ENCODE measurements at regions not wholly inside any gene's neighbourhood (a gene's known extent, or its start where the extent isn't known, plus 50 kb on each side); places are given as distances from the start of the nearest gene placed in this dataset.

- H3K9me3 ChIP-seq (ENCODE audit: control insufficient read depth, insufficient read depth, low read length), result no peaks in the 10 kb centered on the region
- H3K9ac ChIP-seq (ENCODE audit: low read depth, low read length), result no peak overlapping the region
- no peaks in the 10 kb centered on the region for H3K4me1 ChIP-seq (ENCODE audit: control insufficient read depth, insufficient read depth, low read length)
- no peak overlapping the region for H3K4me3 ChIP-seq (ENCODE audit: low read depth, low read length)
- no peaks in the 10 kb centered on the region for H3K27me3 ChIP-seq (ENCODE audit: control insufficient read depth, insufficient read depth, low read length)
- H3K36me3 ChIP-seq (ENCODE audit: control insufficient read depth, insufficient read depth, low read length), result no peaks in the 10 kb centered on the region
Measured at GRCh38 chr11:116283300-116283699, 489.5 kb downstream of the BUD13 start.

DNA sequence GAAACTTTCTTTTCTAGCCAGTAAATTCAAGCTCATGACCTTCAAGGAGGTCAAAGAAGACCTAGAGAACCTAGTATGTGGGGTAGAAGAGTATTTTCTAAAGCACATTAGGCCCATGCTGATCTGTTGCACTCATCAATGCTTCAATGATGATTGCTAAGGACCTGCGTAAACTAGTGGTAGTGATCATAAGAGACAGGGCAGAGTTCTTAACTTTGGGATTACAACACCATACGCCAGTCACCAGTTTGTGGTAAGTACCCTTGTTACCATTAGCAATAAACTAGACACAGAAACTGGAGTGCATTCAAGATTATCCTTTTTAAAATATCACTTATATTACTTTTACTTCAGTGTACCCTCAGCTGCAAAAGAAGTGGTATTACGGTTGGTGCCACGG lies 490.3 kb downstream of the BUD13 start:
- Histone ChIP-seq H3K27me3 (ENCODE audit: control insufficient read depth, insufficient read depth, low read length) (no peaks in the 10 kb centered on the region), H3K9ac (ENCODE audit: low read depth, low read length) (no peak overlapping the region), H3K4me1 (ENCODE audit: control insufficient read depth, insufficient read depth, low read length) (no peaks in the 10 kb centered on the region), H3K4me3 (ENCODE audit: low read depth, low read length) (no peak overlapping the region), H3K9me3 (ENCODE audit: control insufficient read depth, insufficient read depth, low read length) (no peaks in the 10 kb centered on the region), H3K36me3 (ENCODE audit: control insufficient read depth, insufficient read depth, low read length) (no peaks in the 10 kb centered on the region)

DNA sequence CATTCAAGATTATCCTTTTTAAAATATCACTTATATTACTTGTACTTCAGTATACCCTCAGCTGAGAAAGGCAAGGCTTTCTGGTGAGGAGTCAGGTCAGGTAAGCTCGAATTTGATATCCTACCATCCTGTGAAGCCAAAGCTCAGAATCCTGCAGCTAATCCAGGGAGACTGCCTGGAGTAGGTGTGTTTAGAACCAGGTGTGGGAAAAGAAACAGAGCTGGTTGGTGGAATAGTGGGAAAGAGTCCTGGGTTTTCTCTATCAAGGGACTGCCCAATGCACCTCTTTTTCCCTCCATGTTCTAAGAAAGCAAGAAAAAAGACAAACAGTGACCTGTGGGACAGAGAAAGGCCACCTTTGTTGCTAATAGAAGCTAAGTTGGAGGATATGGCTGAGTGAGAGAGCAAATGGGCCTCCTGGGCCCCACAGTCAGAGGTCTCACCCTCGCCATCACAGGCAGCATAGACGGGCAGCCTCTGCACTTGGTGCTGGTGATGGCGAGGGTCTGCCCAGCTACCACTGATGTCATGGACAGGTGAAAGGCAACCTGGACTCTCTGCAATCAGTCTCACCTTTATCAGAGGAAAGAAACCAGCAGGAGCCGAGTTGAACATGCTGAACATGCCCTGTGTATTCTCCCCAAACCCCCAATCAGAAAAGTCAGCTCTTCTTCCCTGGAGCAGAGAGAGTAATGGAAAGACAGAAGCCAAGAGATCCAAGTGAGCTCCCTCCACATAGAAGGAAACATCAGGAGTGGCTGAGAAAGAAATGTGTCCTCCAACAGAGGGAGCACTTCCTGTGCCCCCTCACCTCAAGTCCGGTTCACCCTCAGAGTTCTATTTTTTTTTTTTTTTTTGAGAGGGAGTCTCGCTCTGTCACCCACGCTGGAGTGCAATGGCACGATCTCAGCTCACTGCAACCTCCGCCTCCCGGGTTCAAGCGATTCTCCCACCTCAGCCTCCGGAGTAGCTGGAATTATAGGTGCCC lies 491.3 kb downstream of the BUD13 start:
- no peaks in the 10 kb centered on the region for H3K36me3 ChIP-seq (ENCODE audit: control insufficient read depth, insufficient read depth, low read length)
- H3K4me3 ChIP-seq (ENCODE audit: low read depth, low read length), result no peak overlapping the region
- H3K9me3 ChIP-seq (ENCODE audit: control insufficient read depth, insufficient read depth, low read length), result no peaks in the 10 kb centered on the region
- no peaks in the 10 kb centered on the region for H3K4me1 ChIP-seq (ENCODE audit: control insufficient read depth, insufficient read depth, low read length)
- no peak overlapping the region for H3K9ac ChIP-seq (ENCODE audit: low read depth, low read length)
- no peaks in the 10 kb centered on the region for H3K27me3 ChIP-seq (ENCODE audit: control insufficient read depth, insufficient read depth, low read length)

- H3K4me1 ChIP-seq (ENCODE audit: control insufficient read depth, insufficient read depth, low read length), result no peaks in the 10 kb centered on the region
- no peak overlapping the region for H3K4me3 ChIP-seq (ENCODE audit: low read depth, low read length)
- H3K27me3 ChIP-seq (ENCODE audit: control insufficient read depth, insufficient read depth, low read length), result peaks cover 2% of the 10 kb centered on the region
- H3K9me3 ChIP-seq (ENCODE audit: control insufficient read depth, insufficient read depth, low read length), result no peaks in the 10 kb centered on the region
- H3K36me3 ChIP-seq (ENCODE audit: control insufficient read depth, insufficient read depth, low read length), result no peaks in the 10 kb centered on the region
- no peak overlapping the region for H3K9ac ChIP-seq (ENCODE audit: low read depth, low read length)
Measured at GRCh38 chr11:116279511-116279910, 493.3 kb downstream of the BUD13 start.

- Histone ChIP-seq H3K4me3 (ENCODE audit: low read depth, low read length) (no peak overlapping the region), H3K36me3 (ENCODE audit: control insufficient read depth, insufficient read depth, low read length) (no peaks in the 10 kb centered on the region), H3K4me1 (ENCODE audit: control insufficient read depth, insufficient read depth, low read length) (no peaks in the 10 kb centered on the region), H3K27me3 (ENCODE audit: control insufficient read depth, insufficient read depth, low read length) (peaks cover 2% of the 10 kb centered on the region), H3K9me3 (ENCODE audit: control insufficient read depth, insufficient read depth, low read length) (no peaks in the 10 kb centered on the region), H3K9ac (ENCODE audit: low read depth, low read length) (no peak overlapping the region)
Measured at GRCh38 chr11:116278076-116278475, 494.7 kb downstream of the BUD13 start.

DNA sequence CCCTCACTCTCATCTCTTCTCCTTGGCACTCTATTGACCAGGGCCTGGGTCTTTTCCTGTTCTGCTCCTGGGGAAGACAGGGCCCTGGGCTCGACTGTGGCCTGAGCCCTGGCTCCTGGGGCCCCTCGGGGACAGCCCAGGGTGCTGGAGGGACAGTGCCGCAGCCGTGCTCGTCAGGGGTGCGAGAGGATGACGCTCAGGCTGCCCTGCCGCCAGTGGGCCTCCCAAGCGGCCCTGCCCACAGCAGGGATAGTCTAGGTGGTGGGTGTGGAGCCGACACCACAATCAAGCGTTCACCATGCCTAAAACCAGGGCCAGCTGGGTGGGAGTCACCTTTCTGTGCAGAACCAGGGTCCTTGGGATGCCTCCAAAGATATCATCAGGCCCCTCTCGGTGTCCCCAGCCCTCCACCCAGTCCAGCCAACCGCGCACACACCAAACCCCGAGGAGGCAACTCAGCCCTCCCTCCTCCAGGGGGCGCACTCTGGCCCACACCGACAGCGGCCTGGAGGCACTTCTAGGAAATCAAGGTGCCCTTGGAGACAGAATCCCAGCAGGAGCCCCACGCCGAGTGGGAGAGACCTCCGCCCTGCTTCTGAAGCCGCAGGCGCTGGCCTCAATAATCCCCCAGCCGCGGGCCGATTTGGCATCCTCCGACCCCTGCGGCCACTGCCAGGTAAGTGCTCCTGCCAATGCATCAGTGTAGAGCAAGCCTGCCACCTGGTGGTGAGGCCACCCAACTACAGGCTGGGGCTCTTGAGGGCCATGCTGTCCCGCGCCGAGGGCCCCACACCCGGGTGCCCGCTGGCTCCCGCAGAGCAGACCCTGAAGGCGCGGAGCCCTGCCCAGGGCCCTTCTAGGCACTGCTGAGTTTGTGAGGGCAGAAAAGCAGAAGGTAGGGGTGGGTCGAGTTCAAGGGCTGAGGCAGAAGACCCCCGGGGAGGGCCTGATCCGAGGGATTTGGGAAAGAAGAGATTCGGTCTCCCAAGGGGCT lies 496.4 kb downstream of the BUD13 start:
- Histone ChIP-seq H3K27me3 (ENCODE audit: control insufficient read depth, insufficient read depth, low read length) (peaks cover 2% of the 10 kb centered on the region), H3K9me3 (ENCODE audit: control insufficient read depth, insufficient read depth, low read length) (no peaks in the 10 kb centered on the region), H3K4me3 (ENCODE audit: low read depth, low read length) (peak overlapping the region; percentile 70), H3K9ac (ENCODE audit: low read depth, low read length) (peak overlapping the region; percentile 60), H3K4me1 (ENCODE audit: control insufficient read depth, insufficient read depth, low read length) (no peaks in the 10 kb centered on the region), H3K36me3 (ENCODE audit: control insufficient read depth, insufficient read depth, low read length) (no peaks in the 10 kb centered on the region)

DNA sequence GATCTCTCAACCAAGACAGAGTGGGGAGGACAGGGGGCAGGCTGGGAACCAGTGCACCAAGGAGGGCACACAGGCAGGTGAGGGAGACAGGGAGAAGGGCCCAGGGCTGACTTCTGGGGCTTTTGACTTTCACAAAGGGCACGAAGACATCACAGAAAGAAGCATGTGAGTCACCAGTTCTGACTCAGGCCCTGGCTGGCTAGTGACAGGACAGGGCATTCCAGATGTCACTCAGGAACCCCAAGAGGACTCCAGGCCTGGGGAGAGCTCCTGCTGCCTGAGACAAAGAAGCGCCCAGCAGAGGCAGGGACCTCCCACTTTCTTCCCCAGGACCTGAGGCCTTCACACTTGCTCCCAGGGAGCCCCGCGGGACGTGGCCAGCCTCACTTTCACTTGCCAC lies 497.2 kb downstream of the BUD13 start:
- H3K27me3 ChIP-seq (ENCODE audit: control insufficient read depth, insufficient read depth, low read length), result peaks cover 2% of the 10 kb centered on the region
- H3K36me3 ChIP-seq (ENCODE audit: control insufficient read depth, insufficient read depth, low read length), result no peaks in the 10 kb centered on the region
- no peaks in the 10 kb centered on the region for H3K4me1 ChIP-seq (ENCODE audit: control insufficient read depth, insufficient read depth, low read length)
- H3K9me3 ChIP-seq (ENCODE audit: control insufficient read depth, insufficient read depth, low read length), result no peaks in the 10 kb centered on the region
- no peak overlapping the region for H3K4me3 ChIP-seq (ENCODE audit: low read depth, low read length)
- H3K9ac ChIP-seq (ENCODE audit: low read depth, low read length), result no peak overlapping the region

DNA sequence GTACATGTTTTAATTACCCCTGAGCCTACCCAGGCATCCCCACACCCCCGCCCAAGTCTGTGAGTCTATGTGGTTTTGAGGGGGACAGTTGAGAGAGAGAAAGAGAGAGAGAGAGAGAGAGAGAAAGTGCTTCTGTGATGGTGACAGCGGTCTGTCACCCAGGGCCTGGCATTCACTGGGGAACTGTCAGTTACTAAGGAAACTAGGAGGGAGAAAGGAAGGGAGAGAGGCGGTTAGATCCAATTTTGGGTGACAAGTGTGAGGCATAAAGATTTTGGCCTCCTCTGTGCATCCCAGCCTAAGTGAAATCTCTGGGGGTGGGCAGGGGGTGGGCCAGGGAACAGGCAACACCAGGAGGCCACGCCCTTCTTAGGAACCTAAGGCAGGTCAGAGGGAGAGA lies 498.3 kb downstream of the BUD13 start:
- H3K4me3 ChIP-seq (ENCODE audit: low read depth, low read length), result no peak overlapping the region
- H3K9ac ChIP-seq (ENCODE audit: low read depth, low read length), result no peak overlapping the region
- H3K36me3 ChIP-seq (ENCODE audit: control insufficient read depth, insufficient read depth, low read length), result no peaks in the 10 kb centered on the region
- no peaks in the 10 kb centered on the region for H3K9me3 ChIP-seq (ENCODE audit: control insufficient read depth, insufficient read depth, low read length)
- no peaks in the 10 kb centered on the region for H3K4me1 ChIP-seq (ENCODE audit: control insufficient read depth, insufficient read depth, low read length)
- H3K27me3 ChIP-seq (ENCODE audit: control insufficient read depth, insufficient read depth, low read length), result peaks cover 2% of the 10 kb centered on the region

DNA sequence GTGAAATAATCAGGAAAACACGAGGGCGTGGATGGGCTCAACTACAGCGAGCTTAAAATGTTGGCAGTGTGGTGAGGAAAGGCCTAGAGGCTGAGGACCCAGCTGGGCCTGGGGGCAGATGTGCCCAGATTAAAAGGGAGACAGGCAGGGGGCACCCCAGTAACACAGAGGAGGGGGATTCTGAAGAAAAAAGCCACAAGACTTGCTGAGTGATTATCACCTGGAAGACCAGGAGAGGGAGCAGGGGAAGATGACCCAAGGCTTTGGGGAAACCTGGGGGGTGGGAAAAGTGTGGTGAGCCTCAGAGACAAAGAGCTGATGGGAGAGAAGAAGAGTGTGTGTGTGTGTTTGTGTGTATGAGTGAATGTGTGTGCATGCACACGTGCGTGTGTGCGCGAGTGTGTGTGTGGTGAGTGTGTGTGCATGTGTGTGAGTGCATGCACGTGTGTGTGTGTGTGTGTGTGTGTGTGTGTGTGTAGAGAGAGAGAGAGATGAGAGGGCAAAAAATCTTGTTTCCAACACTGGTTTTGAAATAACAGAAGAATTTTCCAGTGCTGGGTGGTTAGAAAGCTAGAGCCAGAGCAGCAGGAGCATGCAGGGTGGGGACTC lies 500.5 kb downstream of the BUD13 start:
- Histone ChIP-seq H3K36me3 (ENCODE audit: control insufficient read depth, insufficient read depth, low read length) (no peaks in the 10 kb centered on the region), H3K9ac (ENCODE audit: low read depth, low read length) (no peak overlapping the region), H3K27me3 (ENCODE audit: control insufficient read depth, insufficient read depth, low read length) (peaks cover 2% of the 10 kb centered on the region), H3K9me3 (ENCODE audit: control insufficient read depth, insufficient read depth, low read length) (no peaks in the 10 kb centered on the region), H3K4me3 (ENCODE audit: low read depth, low read length) (no peak overlapping the region), H3K4me1 (ENCODE audit: control insufficient read depth, insufficient read depth, low read length) (no peaks in the 10 kb centered on the region)

- no peaks in the 10 kb centered on the region for H3K4me1 ChIP-seq (ENCODE audit: control insufficient read depth, insufficient read depth, low read length)
- H3K9ac ChIP-seq (ENCODE audit: low read depth, low read length), result no peak overlapping the region
- H3K36me3 ChIP-seq (ENCODE audit: control insufficient read depth, insufficient read depth, low read length), result no peaks in the 10 kb centered on the region
- H3K27me3 ChIP-seq (ENCODE audit: control insufficient read depth, insufficient read depth, low read length), result peaks cover 2% of the 10 kb centered on the region
- H3K4me3 ChIP-seq (ENCODE audit: low read depth, low read length), result no peak overlapping the region
- H3K9me3 ChIP-seq (ENCODE audit: control insufficient read depth, insufficient read depth, low read length), result no peaks in the 10 kb centered on the region
Measured at GRCh38 chr11:116271479-116271878, 501.3 kb downstream of the BUD13 start.

GRCh38 chr11:116267146-116267545 lies 505.6 kb downstream of the BUD13 start:
- Histone ChIP-seq H3K9ac (ENCODE audit: low read depth, low read length) (no peak overlapping the region), H3K27me3 (ENCODE audit: control insufficient read depth, insufficient read depth, low read length) (peaks cover 2% of the 10 kb centered on the region), H3K4me3 (ENCODE audit: low read depth, low read length) (no peak overlapping the region), H3K36me3 (ENCODE audit: control insufficient read depth, insufficient read depth, low read length) (no peaks in the 10 kb centered on the region), H3K4me1 (ENCODE audit: control insufficient read depth, insufficient read depth, low read length) (peaks cover 7% of the 10 kb centered on the region), H3K9me3 (ENCODE audit: control insufficient read depth, insufficient read depth, low read length) (no peaks in the 10 kb centered on the region)
